CD14-positive monocyte (primary cell): ENCODE measurements at regions not wholly inside any gene's neighbourhood (a gene's known extent, or its start where the extent isn't known, plus 50 kb on each side); places are given as distances from the start of the nearest gene placed in this dataset.

Source experiments
- DNase-seq, 3 donors: peaks; one replicate each; pipeline ENCODE4 v3.0.0-alpha.2; 2011 to 2022
- H2AFZ ChIP-seq: 2 replicates; pipeline ENCODE4 v1.6.0; 2012; ENCODE audit warnings: mild to moderate bottlenecking, low read depth, low read length, inconsistent platforms; ENCODE audit not compliant: insufficient read depth, poor library complexity, severe bottlenecking
- H3K27ac ChIP-seq, 2 donors: 1 replicate in 1 of 2; 2 replicates in 1 of 2; pipeline ENCODE4 v1.5.1; 2012 to 2013; ENCODE audit warnings: low read length in 2 of 2, control low read depth in 1 of 2, inconsistent platforms in 1 of 2, low read depth in 1 of 2, mild to moderate bottlenecking in 1 of 2
- H3K27me3 ChIP-seq, 2 donors: one replicate each; pipeline versions ENCODE4 v1.6.0 to v1.6.1; 2011 to 2013; ENCODE audit warnings: low read length in 2 of 2; ENCODE audit not compliant: control insufficient read depth in 2 of 2, insufficient read depth in 2 of 2
- H3K36me3 ChIP-seq, 2 donors: replicated peaks in 1 of 2; 1 replicate in 1 of 2; 2 replicates in 1 of 2; pipeline versions ENCODE4 v1.5.1 to v1.6.1; 2012 to 2013; ENCODE audit warnings: low read length in 2 of 2, control low read depth in 1 of 2, inconsistent platforms in 1 of 2, mild to moderate bottlenecking in 1 of 2; ENCODE audit not compliant: insufficient read depth in 2 of 2, control insufficient read depth in 1 of 2
- H3K4me1 ChIP-seq, 2 donors: 1 replicate in 1 of 2; 2 replicates in 1 of 2; pipeline versions ENCODE4 v1.5.1 to v1.6.1; 2012 to 2013; ENCODE audit warnings: low read length in 2 of 2, control low read depth in 1 of 2, inconsistent platforms in 1 of 2, mild to moderate bottlenecking in 1 of 2, moderate library complexity in 1 of 2; ENCODE audit not compliant: insufficient read depth in 2 of 2, control insufficient read depth in 1 of 2
- H3K4me2 ChIP-seq: replicated peaks from 2 replicates; pipeline ENCODE3; 2012; ENCODE audit warnings: low read length, moderate library complexity, mild to moderate bottlenecking; ENCODE audit not compliant: poor library complexity, severe bottlenecking; ENCODE audit errors: extremely low read depth
- H3K4me3 ChIP-seq, 3 experiments: fragments of 200-600 bp in 1 of 3; sonication (generic) in 1 of 3; replicated peaks in 1 of 3; 1 replicate in 2 of 3; 2 replicates in 1 of 3; pipeline ENCODE4 v1.5.1; 2011 to 2013; ENCODE audit warnings: low read length in 3 of 3, mild to moderate bottlenecking in 3 of 3, control low read depth in 2 of 3, low read depth in 2 of 3, inconsistent platforms in 1 of 3, moderate library complexity in 1 of 3
- H3K79me2 ChIP-seq: 2 replicates; pipeline ENCODE4 v1.6.0; 2012; ENCODE audit warnings: mild to moderate bottlenecking, control low read depth, inconsistent platforms, low read length, moderate library complexity; ENCODE audit not compliant: insufficient read depth
- H3K9ac ChIP-seq: 2 replicates; pipeline ENCODE4 v1.6.0; 2017; ENCODE audit warnings: low read length, mild to moderate bottlenecking; ENCODE audit not compliant: insufficient read depth, poor library complexity, severe bottlenecking
- H3K9me3 ChIP-seq, 2 donors: replicated peaks in 1 of 2; 1 replicate in 1 of 2; 2 replicates in 1 of 2; pipeline versions ENCODE4 v1.5.1 to v1.6.1; 2012 to 2013; ENCODE audit warnings: low read length in 2 of 2, control low read depth in 1 of 2; ENCODE audit not compliant: control insufficient read depth in 1 of 2, insufficient read depth in 1 of 2
- H4K20me1 ChIP-seq: 2 replicates; pipeline ENCODE4 v1.6.0; 2012; ENCODE audit warnings: mild to moderate bottlenecking, low read length, control low read depth, moderate library complexity; ENCODE audit not compliant: insufficient read depth
- H3K27ac Mint-ChIP-seq, 7 donors: one replicate each; pipeline ENCODE4 v1.8.0; 2020; ENCODE audit warnings: mild to moderate bottlenecking in 7 of 7, mixed read lengths in 7 of 7, moderate library complexity in 6 of 7, inconsistent platforms in 2 of 7
- H3K27me3 Mint-ChIP-seq, 3 donors: one replicate each; pipeline ENCODE4 v1.8.0; 2021 to 2022; ENCODE audit warnings: low read depth in 3 of 3, mild to moderate bottlenecking in 3 of 3, mixed read lengths in 3 of 3, moderate library complexity in 3 of 3, inconsistent platforms in 1 of 3
- H3K36me3 Mint-ChIP-seq, 2 donors: one replicate each; pipeline ENCODE4 v1.8.0; 2020; ENCODE audit warnings: mixed read lengths in 2 of 2, inconsistent platforms in 1 of 2, mild to moderate bottlenecking in 1 of 2
- H3K4me1 Mint-ChIP-seq: one replicate; pipeline ENCODE4 v1.8.0; 2020; ENCODE audit warnings: mild to moderate bottlenecking, mixed read lengths
- H3K4me3 Mint-ChIP-seq, 2 donors: one replicate each; pipeline ENCODE4 v1.8.0; 2020; ENCODE audit warnings: mild to moderate bottlenecking in 2 of 2, mixed read lengths in 2 of 2, moderate library complexity in 1 of 2
- H3K9me3 Mint-ChIP-seq, 7 donors: one replicate each; pipeline ENCODE4 v1.8.0; 2020 to 2022; ENCODE audit warnings: mixed read lengths in 7 of 7, mild to moderate bottlenecking in 6 of 7, moderate library complexity in 6 of 7, inconsistent platforms in 2 of 7
- CTCF ChIP-seq: fragments of 200-600 bp; IDR thresholded peaks from one replicate; pipeline ENCODE4 v1.8.0; 2022; ENCODE audit warnings: antibody characterized with exemption, mild to moderate bottlenecking
- WGBS: methylation state at CpG from one replicate; pipeline ENCODE4 v1.1.5; 2013; ENCODE audit warnings: missing lambda C conversion rate; ENCODE audit not compliant: insufficient coverage; 5-methylcytosine and 5-hydroxymethylcytosine counted together
- intact Hi-C, 2 donors: fragments of 100-400 bp; cut with micrococcal nuclease; formaldehyde crosslinking; loops; one replicate each; pipeline versions ENCODE4 v1.15.0 to v1.15.1; 2023

GRCh38 chr14:55891692-55892091 is 226.5 kb upstream of the PELI2 start:
- Histone ChIP-seq H3K79me2 (no peaks in the 10 kb centered on the region), H3K4me2 (no peak overlapping the region), H3K4me3 (no peak overlapping the region), H2AFZ (no peak overlapping the region), H3K27me3 (no peaks in the 10 kb centered on the region), H3K27ac (no peak overlapping the region), H3K9ac (no peak overlapping the region), H3K36me3 (no peaks in the 10 kb centered on the region), H4K20me1 (no peaks in the 10 kb centered on the region), H3K4me1 (no peaks in the 10 kb centered on the region), H3K9me3 (no peaks in the 10 kb centered on the region)
- Mint-ChIP-seq H3K4me3 (no peak overlapping the region), H3K36me3 (no peaks in the 10 kb centered on the region), H3K9me3 (peaks cover 0 to 3% (median 0%) of the 10 kb centered on the region in 7 donors), H3K27me3 (peaks cover 0 to 8% (median 1%) of the 10 kb centered on the region in 3 donors), H3K4me1 (no peaks in the 10 kb centered on the region), H3K27ac (no peak overlapping the region)
- no peak for TF ChIP-seq CTCF
- intact Hi-C loops = no loop called here
- DNase-seq = no peak
- 78% methylated on average over 3 of the region's 6 CpGs for WGBS

- WGBS = no CpG with 5 or more reads among the region's 4 CpGs
- H3K27me3 ChIP-seq = no peaks in the 10 kb centered on the region
Measured at GRCh38 chr14:55892906-55893305, 225.3 kb upstream of the PELI2 start.

More at GRCh38 chr14:55892906-55893305, 225.3 kb upstream of the PELI2 start:
- Histone ChIP-seq H3K4me2 (no peak overlapping the region), H3K9ac (no peak overlapping the region), H4K20me1 (no peaks in the 10 kb centered on the region), H3K79me2 (no peaks in the 10 kb centered on the region), H3K9me3 (no peaks in the 10 kb centered on the region), H3K36me3 (no peaks in the 10 kb centered on the region), H3K4me3 (no peak overlapping the region), H3K27ac (no peak overlapping the region), H3K4me1 (no peaks in the 10 kb centered on the region), H2AFZ (no peak overlapping the region)
- Mint-ChIP-seq H3K27me3 (peaks cover 0 to 8% (median 0%) of the 10 kb centered on the region in 3 donors), H3K9me3 (peaks cover 0 to 3% (median 0%) of the 10 kb centered on the region in 7 donors), H3K27ac (no peak overlapping the region), H3K36me3 (no peaks in the 10 kb centered on the region), H3K4me3 (no peak overlapping the region), H3K4me1 (no peaks in the 10 kb centered on the region)
- intact Hi-C loops = no loop called here
- no peak for DNase-seq
- TF ChIP-seq CTCF = no peak
